ENCODE measurements at regions not wholly inside any gene's neighbourhood (a gene's known extent, or its start where the extent isn't known, plus 50 kb on each side); places are given as distances from the start of the nearest gene placed in this dataset.

GRCh38 chr10:23534761-23535160 is 95.9 kb downstream of the OTUD1 start:
- Histone ChIP-seq H3K14ac (ENCODE audit: insufficient read length) (no peak overlapping the region), H3K9ac (replicated peaks in 1 of 4; ENCODE audit: extremely low read depth in 1 of 4, low read depth in 3 of 4, low read length in 3 of 4) (no peak overlapping the region), H3K4me1 (replicated peaks in 1 of 4; ENCODE audit: control insufficient read depth in 3 of 4, insufficient read depth in 4 of 4, low read length in 3 of 4) (no peaks in the 10 kb centered on the region), H2BK20ac (ENCODE audit: low read length) (no peak overlapping the region), H2AK5ac (ENCODE audit: low read depth, low read length) (no peak overlapping the region), H3K27me3 (replicated peaks in 1 of 4; ENCODE audit: control insufficient read depth in 3 of 4, extremely low read depth in 1 of 4, insufficient read depth in 3 of 4, low read length in 3 of 4) (no peaks in the 10 kb centered on the region), H2BK120ac (replicated peaks; ENCODE audit: low read depth, low read length) (no peak overlapping the region), H4K8ac (ENCODE audit: extremely low read depth, insufficient read depth, low read length) (no peak overlapping the region), H3K23ac (ENCODE audit: insufficient read length) (no peak overlapping the region), H2BK15ac (ENCODE audit: low read length) (no peak overlapping the region), H4K5ac (ENCODE audit: insufficient read length, low read depth, low read length) (no peak overlapping the region), H2AFZ (ENCODE audit: low read length) (no peak overlapping the region), H2BK12ac (ENCODE audit: low read depth, low read length) (no peak overlapping the region), H3K18ac (ENCODE audit: extremely low read depth, low read length) (no peak overlapping the region), H3K4me2 (ENCODE audit: insufficient read depth in 1 of 2, low read depth in 2 of 2, low read length in 2 of 2) (no peak overlapping the region), H3K9me3 (ENCODE audit: insufficient read depth in 2 of 2, low read depth in 1 of 2, low read length in 1 of 2) (no peaks in the 10 kb centered on the region), H3K56ac (replicated peaks; ENCODE audit: insufficient read length, low read depth, low read length) (no peak overlapping the region), H3K79me1 (ENCODE audit: low read depth, low read length) (no peaks in the 10 kb centered on the region), H3K23me2 (ENCODE audit: low read depth, low read length) (no peaks in the 10 kb centered on the region; the same call in 1 of the 2 replicates), H3K4ac (replicated peaks; ENCODE audit: insufficient read length, low read depth, low read length) (no peak overlapping the region), H3K27ac (ENCODE audit: low read depth, low read length) (no peak overlapping the region), H3K79me2 (ENCODE audit: control insufficient read depth in 1 of 2, insufficient read depth in 2 of 2, low read length in 2 of 2) (no peaks in the 10 kb centered on the region), H2BK5ac (ENCODE audit: low read depth, low read length) (no peak overlapping the region), H3K36me3 (ENCODE audit: control insufficient read depth in 2 of 4, insufficient read depth in 4 of 4, low read length in 3 of 4) (no peaks in the 10 kb centered on the region), H4K91ac (replicated peaks; ENCODE audit: insufficient read length, low read length) (no peak overlapping the region), H3K4me3 (ENCODE audit: extremely low read depth in 1 of 4, insufficient read depth in 2 of 4, low read depth in 3 of 4, low read length in 4 of 4) (no peak overlapping the region), H4K20me1 (replicated peaks in 1 of 2; ENCODE audit: control insufficient read depth in 1 of 2, insufficient read depth in 2 of 2, low read length in 2 of 2) (no peaks in the 10 kb centered on the region)
- no peak for TF ChIP-seq BACH1 (IDR thresholded peaks at IDR 0.05; ENCODE audit: low read length)
- TF ChIP-seq TCF12 (IDR thresholded peaks at IDR 0.05; ENCODE audit: low read depth, low read length) = no peak
- no peak for TF ChIP-seq USF2 (IDR thresholded peaks at IDR 0.05; ENCODE audit: low read length)
- no peak for TF ChIP-seq BRCA1 (IDR thresholded peaks at IDR 0.05; ENCODE audit: low read depth, low read length)
- no peak for TF ChIP-seq CEBPB (IDR thresholded peaks at IDR 0.05; ENCODE audit: low read depth, low read length)
- TF ChIP-seq JUN (IDR thresholded peaks at IDR 0.05; ENCODE audit: low read depth, low read length) = no peak
- no peak for TF ChIP-seq SP4 (IDR thresholded peaks at IDR 0.05; ENCODE audit: low read length)
- ChIA-PET CTCF (ENCODE audit: partially characterized antibody) (interaction anchor here (0.6 to 2.0 kb wide), 7 partner anchors 18 to 563 kb away, joined by 3 to 13 read pairs (median 3); no protein-coding TSS in a partner anchor), POLR2A (ENCODE audit: partially characterized antibody) (no interaction called here)
- WGBS, 2 experiments (ENCODE audit: extremely low coverage in 1 of 2, insufficient coverage in 1 of 2, insufficient read length in 1 of 2, insufficient replicate concordance in 2 of 2, low coverage in 1 of 2, low lambda C conversion rate in 2 of 2, missing lambda C conversion rate in 1 of 2) = 100% methylated on average over 1 of the region's 1 CpG; no CpG with 5 or more reads in 1 of the 2 experiments
- no peak for DNase-seq (ENCODE audit: low read depth in 1 of 2, low spot score in 2 of 2)
- no peak for FAIRE-seq
